HG02610 (cell line): ENCODE measurements at regions not wholly inside any gene's neighbourhood (a gene's known extent, or its start where the extent isn't known, plus 50 kb on each side); places are given as distances from the start of the nearest gene placed in this dataset.
"Not testable (repeated sequence)": the region's sequence is repeated elsewhere in the genome, so short reads cannot be mapped to it uniquely, and the experiment has no call there.

Experiments
- ATAC-seq: cut with Tn5 transposase; IDR thresholded peaks from one replicate; pipeline ENCODE4 v1.9.1; 2021; ENCODE audit warnings: mild to moderate bottlenecking, moderate library complexity; ENCODE audit not compliant: unreplicated experiment

- no peak for ATAC-seq
Observed at GRCh38 chr6:119678961-119679360, 329.4 kb upstream of the MAN1A1 start.

GRCh38 chr6:119677384-119677783, 327.8 kb upstream of the MAN1A1 start:
- ATAC-seq, result no peak

GRCh38 chr6:119676961-119677360, 327.4 kb upstream of the MAN1A1 start:
- ATAC-seq, result no peak

- no peak for ATAC-seq
Observed at GRCh38 chr6:119676230-119676629, 326.7 kb upstream of the MAN1A1 start.

- ATAC-seq, result no peak
Observed at GRCh38 chr6:119673741-119674140, 324.2 kb upstream of the MAN1A1 start.

- ATAC-seq, result no peak
Observed at GRCh38 chr6:119672725-119673124, 323.2 kb upstream of the MAN1A1 start.

- ATAC-seq, result no peak
Observed at GRCh38 chr6:119671105-119671504, 321.5 kb upstream of the MAN1A1 start.

- ATAC-seq, result peak; percentile 67
Observed at GRCh38 chr6:119669221-119669620, 319.7 kb upstream of the MAN1A1 start.

- ATAC-seq, result not testable (repeated sequence)
Observed at GRCh38 chr6:119665432-119665831, 315.9 kb upstream of the MAN1A1 start.

GRCh38 chr6:119661628-119662027, 312.1 kb upstream of the MAN1A1 start:
- no peak for ATAC-seq

GRCh38 chr6:119661078-119661477, 311.5 kb upstream of the MAN1A1 start:
- ATAC-seq, result no peak

- peak; percentile 58 for ATAC-seq
Observed at GRCh38 chr6:119658917-119659316, 309.4 kb upstream of the MAN1A1 start.

- no peak for ATAC-seq
Observed at GRCh38 chr6:119655124-119655523, 305.6 kb upstream of the MAN1A1 start.

GRCh38 chr6:119653329-119653728, 303.8 kb upstream of the MAN1A1 start:
- no peak for ATAC-seq

- ATAC-seq, result no peak
Observed at GRCh38 chr6:119649531-119649930, 300.0 kb upstream of the MAN1A1 start.

GRCh38 chr6:119647309-119647708, 297.7 kb upstream of the MAN1A1 start:
- no peak for ATAC-seq

GRCh38 chr6:119643876-119644275, 294.3 kb upstream of the MAN1A1 start:
- ATAC-seq, result no peak

GRCh38 chr6:119637768-119638167, 288.2 kb upstream of the MAN1A1 start:
- ATAC-seq, result peak; percentile 56

- ATAC-seq, result no peak
Observed at GRCh38 chr6:119636060-119636459, 286.5 kb upstream of the MAN1A1 start.

- no peak for ATAC-seq
Observed at GRCh38 chr6:119633461-119633860, 283.9 kb upstream of the MAN1A1 start.

GRCh38 chr6:119630561-119631192, 281.1 kb upstream of the MAN1A1 start:
- no peak for ATAC-seq

GRCh38 chr6:119628691-119629594, 279.4 kb upstream of the MAN1A1 start:
- no peak for ATAC-seq
